ENCODE measurements at regions not wholly inside any gene's neighbourhood (a gene's known extent, or its start where the extent isn't known, plus 50 kb on each side); places are given as distances from the start of the nearest gene placed in this dataset.

DNA sequence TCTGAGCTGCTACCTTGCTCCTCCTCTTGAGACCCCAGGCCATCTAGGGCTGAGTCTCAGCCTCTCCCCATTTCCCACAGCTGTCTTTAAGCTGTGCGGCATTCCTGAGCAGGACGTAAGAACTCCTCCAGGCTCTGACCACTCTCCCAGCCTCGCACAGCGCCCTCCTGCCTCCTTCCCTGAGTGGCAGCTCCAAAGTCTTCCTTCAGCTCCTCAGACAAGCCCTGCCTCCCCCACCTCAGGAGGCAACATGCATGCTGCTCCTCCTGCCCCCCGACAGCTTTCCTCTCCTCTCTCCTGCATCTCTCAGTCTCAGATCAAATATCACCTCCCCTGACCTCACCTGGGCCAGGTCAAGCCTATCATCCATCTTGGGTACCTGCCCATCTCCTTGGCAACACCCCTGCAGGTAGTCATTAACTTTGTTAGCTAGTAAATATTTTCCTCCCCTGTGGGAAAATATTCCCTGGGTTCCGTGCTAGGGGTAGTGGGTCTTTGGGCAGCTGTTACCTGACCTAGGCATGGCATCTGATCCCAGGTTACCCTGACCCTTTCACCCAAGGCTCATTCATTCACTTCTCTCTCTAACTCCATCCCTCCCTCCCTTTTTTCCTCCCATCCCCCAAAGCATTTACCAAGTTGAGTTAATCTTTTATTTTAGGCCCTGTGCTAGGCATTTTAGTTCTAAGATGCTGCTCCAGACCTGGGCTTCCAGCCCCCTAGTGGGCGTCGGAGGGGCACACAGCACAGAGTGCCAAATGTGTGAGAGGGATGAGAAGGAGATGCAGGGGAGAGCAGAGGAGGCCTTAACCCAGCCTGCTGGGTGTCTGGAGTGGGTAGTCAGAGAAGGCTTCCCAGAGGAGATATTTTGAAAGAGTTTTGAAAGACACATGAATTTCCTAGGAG is 419.9 kb downstream of the PTPRU start:
- H3K36me3 ChIP-seq (ENCODE audit: insufficient read depth, low read depth, low read length), result no peaks in the 10 kb centered on the region
- H3K27ac ChIP-seq (ENCODE audit: low read length), result no peak overlapping the region
- no peak overlapping the region for H3K9ac ChIP-seq (ENCODE audit: low read depth, low read length)
- no peak overlapping the region for H3K4me3 ChIP-seq (ENCODE audit: low read length)
- no peaks in the 10 kb centered on the region for H3K4me1 ChIP-seq (ENCODE audit: insufficient read depth, low read length)
- H3K27me3 ChIP-seq (ENCODE audit: insufficient read depth, low read length), result no peaks in the 10 kb centered on the region
- H3K9me3 ChIP-seq (ENCODE audit: insufficient read depth, low read depth, low read length), result peaks cover 9% of the 10 kb centered on the region; the same call in 1 of the 2 replicates

DNA sequence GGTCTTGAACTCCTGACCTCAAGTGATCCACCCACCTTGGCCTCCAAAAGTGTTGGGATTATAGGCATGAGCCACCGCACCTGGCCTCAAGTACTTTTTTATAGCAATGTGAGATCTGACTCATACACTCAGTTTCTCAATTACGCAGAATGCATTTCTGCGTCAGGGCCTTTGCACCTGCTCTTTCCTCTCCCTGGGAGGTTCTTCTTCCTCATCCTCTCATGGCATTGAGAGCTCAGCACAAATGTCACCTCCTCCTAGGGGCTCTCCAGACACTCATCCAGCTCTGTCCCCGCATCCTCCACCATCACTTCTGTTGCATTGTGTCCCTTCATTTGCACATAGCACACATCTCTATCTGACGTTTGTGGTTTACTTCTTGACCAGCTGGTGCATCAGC is 418.8 kb downstream of the PTPRU start:
- no peaks in the 10 kb centered on the region for H3K36me3 ChIP-seq (ENCODE audit: insufficient read depth, low read depth, low read length)
- H3K4me3 ChIP-seq (ENCODE audit: low read length), result no peak overlapping the region
- no peak overlapping the region for H3K27ac ChIP-seq (ENCODE audit: low read length)
- H3K9ac ChIP-seq (ENCODE audit: low read depth, low read length), result no peak overlapping the region
- H3K4me1 ChIP-seq (ENCODE audit: insufficient read depth, low read length), result no peaks in the 10 kb centered on the region
- peaks cover 9% of the 10 kb centered on the region; the same call in 1 of the 2 replicates for H3K9me3 ChIP-seq (ENCODE audit: insufficient read depth, low read depth, low read length)
- H3K27me3 ChIP-seq (ENCODE audit: insufficient read depth, low read length), result no peaks in the 10 kb centered on the region

DNA sequence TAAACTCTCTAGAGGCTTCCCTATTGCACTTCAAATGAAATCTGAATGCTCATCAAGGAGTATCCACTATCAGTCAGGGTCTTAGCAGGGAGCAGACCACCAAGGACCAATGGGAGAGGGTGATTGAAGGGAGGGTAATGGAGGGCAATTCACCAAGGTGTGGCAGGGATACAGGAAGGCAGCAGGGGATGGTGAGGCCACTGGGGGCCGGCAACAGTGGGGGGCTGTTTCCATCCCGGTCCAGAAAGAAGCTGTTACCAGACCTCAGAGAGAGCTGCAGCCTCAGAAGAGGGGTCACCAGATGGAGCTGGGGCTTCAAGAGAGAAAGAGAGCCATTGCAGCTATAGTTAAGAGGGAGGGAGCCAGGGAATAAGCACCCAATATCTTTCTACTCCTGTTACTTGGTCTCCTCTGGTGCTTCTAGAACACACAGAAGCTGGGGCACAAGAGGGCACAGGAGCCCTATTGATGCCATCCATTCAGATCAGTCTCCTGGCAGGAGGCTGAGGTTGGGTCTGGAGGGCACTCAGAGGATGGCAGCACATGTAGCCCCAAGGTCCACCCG is 417.6 kb downstream of the PTPRU start:
- Histone ChIP-seq H3K4me1 (ENCODE audit: insufficient read depth, low read length) (no peaks in the 10 kb centered on the region), H3K27ac (ENCODE audit: low read length) (no peak overlapping the region), H3K27me3 (ENCODE audit: insufficient read depth, low read length) (no peaks in the 10 kb centered on the region), H3K4me3 (ENCODE audit: low read length) (no peak overlapping the region), H3K36me3 (ENCODE audit: insufficient read depth, low read depth, low read length) (no peaks in the 10 kb centered on the region), H3K9me3 (ENCODE audit: insufficient read depth, low read depth, low read length) (peaks cover under 1% of the 10 kb centered on the region; the same call in 1 of the 2 replicates), H3K9ac (ENCODE audit: low read depth, low read length) (no peak overlapping the region)

DNA sequence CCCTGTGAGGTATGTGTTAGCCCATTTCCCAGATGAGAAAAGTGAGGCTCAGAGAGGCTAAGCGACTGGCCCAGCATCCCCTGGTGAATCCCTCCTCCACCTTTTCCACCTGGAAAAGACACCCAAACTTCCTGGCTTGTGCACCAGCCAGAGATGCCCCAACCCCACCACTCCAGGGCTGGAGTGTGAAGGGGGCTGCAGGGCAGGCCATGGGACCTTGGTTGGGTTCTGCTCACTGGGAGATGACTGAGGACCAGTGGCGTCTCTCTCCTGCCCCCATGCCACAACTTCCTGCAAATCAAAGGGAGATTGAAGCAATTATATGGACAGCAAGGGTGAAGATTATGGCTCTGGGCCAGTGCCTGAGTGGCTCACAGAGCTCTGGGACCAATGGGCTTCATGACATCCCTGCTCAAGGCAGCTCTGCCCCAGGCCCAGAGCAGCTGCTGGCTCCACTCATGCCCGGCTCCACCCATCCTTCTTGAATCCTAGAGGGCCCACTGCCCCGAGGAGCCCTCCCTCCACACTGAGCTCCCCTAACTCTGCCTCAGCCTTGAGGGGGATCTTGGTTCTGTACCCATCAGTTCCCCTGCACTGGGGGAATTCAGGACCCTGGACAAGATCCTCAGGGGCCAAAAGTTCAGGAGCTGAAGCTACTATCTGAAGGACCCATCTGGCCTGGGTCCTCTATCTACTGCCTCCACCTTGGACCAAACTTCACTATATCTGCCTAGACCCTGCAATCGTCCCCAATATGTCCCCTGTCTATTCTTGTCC is 416.9 kb downstream of the PTPRU start:
- Histone ChIP-seq H3K36me3 (ENCODE audit: insufficient read depth, low read depth, low read length) (no peaks in the 10 kb centered on the region), H3K9me3 (ENCODE audit: insufficient read depth, low read depth, low read length) (no peaks in the 10 kb centered on the region), H3K27ac (ENCODE audit: low read length) (no peak overlapping the region), H3K27me3 (ENCODE audit: insufficient read depth, low read length) (no peaks in the 10 kb centered on the region), H3K4me3 (ENCODE audit: low read length) (no peak overlapping the region), H3K4me1 (ENCODE audit: insufficient read depth, low read length) (no peaks in the 10 kb centered on the region), H3K9ac (ENCODE audit: low read depth, low read length) (no peak overlapping the region)

DNA sequence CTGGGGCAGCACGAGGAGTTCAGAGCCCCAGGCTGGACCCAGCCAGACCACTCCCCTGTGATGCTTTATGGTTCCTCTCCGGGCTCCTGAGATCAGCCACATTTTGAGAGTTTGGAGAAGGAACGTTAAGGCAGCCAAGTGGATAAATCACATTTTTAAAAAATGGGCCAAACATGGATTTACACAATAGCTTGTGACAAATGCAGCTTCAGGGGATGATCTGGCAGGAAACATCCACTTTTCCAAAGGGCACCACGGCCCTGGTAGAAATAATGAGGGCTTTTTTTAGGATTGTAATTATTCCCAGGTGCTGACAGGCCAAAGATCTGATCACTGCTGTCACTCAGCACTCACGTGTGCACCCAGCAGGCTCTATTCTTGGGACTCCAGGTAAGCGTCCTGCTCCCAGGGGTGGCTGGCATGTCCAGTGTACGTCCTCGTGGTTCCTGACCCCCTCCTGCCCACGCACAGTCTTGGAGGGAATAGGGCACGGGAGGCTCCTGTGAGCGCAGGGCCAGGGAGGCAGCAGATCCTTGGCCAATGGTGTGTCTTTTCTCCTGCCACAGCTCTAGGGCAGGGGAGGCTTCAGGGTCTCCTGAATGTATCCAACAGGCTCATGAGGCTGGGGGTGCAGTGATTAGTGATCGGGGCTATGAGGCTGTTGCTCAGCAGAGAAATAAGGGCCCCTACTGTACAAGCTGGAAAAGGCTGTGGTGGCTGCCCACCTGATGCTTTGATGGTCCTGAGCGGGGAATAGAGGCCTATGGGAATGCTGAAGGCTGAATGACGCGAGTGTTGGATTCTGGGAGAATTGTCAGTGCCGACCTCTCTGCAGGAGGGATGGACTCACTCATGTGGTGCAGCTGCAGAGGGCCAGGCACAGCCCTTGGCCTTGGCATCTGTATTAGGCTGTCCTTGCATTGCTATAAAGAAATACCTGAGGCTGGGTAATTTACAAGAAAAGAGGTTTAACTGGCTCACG is 415.7 kb downstream of the PTPRU start:
- Histone ChIP-seq H3K4me3 (ENCODE audit: low read length) (no peak overlapping the region), H3K27ac (ENCODE audit: low read length) (no peak overlapping the region), H3K4me1 (ENCODE audit: insufficient read depth, low read length) (no peaks in the 10 kb centered on the region), H3K9me3 (ENCODE audit: insufficient read depth, low read depth, low read length) (no peaks in the 10 kb centered on the region), H3K9ac (ENCODE audit: low read depth, low read length) (no peak overlapping the region), H3K36me3 (ENCODE audit: insufficient read depth, low read depth, low read length) (no peaks in the 10 kb centered on the region), H3K27me3 (ENCODE audit: insufficient read depth, low read length) (no peaks in the 10 kb centered on the region)

DNA sequence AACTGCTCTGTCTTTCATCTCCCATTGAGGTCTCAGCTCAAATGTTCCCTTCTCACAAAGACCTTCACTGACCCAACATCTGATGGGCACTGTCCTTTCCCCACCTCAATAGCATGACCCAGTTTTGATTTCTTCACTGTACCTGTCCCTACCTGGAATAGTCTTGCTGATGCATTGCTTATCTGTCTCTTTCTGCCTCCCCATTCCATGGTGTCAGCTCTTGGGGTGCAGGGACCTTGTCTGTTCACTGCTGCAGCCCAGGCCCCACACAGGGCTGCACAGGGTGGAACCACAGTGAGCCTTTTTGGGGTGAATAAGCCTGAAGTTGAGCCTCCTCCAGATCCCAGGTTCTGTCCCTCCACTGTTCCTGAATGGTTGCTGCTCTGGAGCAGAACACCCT is 414.9 kb downstream of the PTPRU start:
- Histone ChIP-seq H3K27ac (ENCODE audit: low read length) (no peak overlapping the region), H3K9me3 (ENCODE audit: insufficient read depth, low read depth, low read length) (no peaks in the 10 kb centered on the region), H3K4me3 (ENCODE audit: low read length) (no peak overlapping the region), H3K27me3 (ENCODE audit: insufficient read depth, low read length) (no peaks in the 10 kb centered on the region), H3K9ac (ENCODE audit: low read depth, low read length) (no peak overlapping the region), H3K4me1 (ENCODE audit: insufficient read depth, low read length) (no peaks in the 10 kb centered on the region), H3K36me3 (ENCODE audit: insufficient read depth, low read depth, low read length) (no peaks in the 10 kb centered on the region)

DNA sequence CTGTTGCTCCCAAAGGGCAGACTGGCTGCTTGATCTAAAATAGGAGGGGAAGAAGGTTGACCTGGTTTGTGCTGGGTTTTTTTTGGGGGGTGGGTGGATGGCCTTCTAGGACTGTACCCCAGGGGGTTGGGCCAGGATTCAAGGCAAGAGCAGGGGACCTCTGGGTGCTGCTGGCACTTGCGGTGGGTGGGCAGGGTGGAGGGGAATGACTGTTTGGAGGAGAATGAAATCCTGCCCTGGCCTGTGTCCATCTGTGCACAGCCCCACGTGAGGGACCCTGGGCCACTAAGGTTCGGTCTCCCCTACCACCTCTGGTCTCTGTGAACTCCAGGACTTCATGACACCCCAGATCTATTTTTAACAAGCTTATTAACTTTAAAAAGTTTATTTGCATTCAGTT is 414.2 kb downstream of the PTPRU start:
- H3K4me1 ChIP-seq (ENCODE audit: insufficient read depth, low read length), result no peaks in the 10 kb centered on the region
- H3K9ac ChIP-seq (ENCODE audit: low read depth, low read length), result no peak overlapping the region
- no peaks in the 10 kb centered on the region for H3K9me3 ChIP-seq (ENCODE audit: insufficient read depth, low read depth, low read length)
- H3K27ac ChIP-seq (ENCODE audit: low read length), result no peak overlapping the region
- no peaks in the 10 kb centered on the region for H3K27me3 ChIP-seq (ENCODE audit: insufficient read depth, low read length)
- no peaks in the 10 kb centered on the region for H3K36me3 ChIP-seq (ENCODE audit: insufficient read depth, low read depth, low read length)
- no peak overlapping the region for H3K4me3 ChIP-seq (ENCODE audit: low read length)

DNA sequence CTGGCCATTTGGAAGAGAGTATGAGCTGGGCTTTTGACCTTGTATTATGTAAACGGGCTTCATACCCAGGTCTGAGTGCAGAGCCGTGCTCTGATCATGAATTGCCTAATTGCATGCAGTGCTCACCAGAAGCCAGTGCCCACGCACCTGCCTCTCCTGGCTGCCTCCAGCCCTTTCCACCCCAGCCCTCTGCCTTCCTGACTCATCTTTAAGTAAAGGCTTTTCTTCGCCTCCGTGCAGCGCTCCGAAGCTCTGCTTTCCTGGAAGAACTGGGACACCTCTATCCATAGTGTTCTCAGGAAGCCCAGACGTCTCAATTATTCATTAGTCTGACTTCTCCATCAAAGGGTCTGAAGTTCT is 413.7 kb downstream of the PTPRU start:
- Histone ChIP-seq H3K4me1 (ENCODE audit: insufficient read depth, low read length) (no peaks in the 10 kb centered on the region), H3K9me3 (ENCODE audit: insufficient read depth, low read depth, low read length) (no peaks in the 10 kb centered on the region), H3K27me3 (ENCODE audit: insufficient read depth, low read length) (no peaks in the 10 kb centered on the region), H3K9ac (ENCODE audit: low read depth, low read length) (no peak overlapping the region), H3K4me3 (ENCODE audit: low read length) (no peak overlapping the region), H3K36me3 (ENCODE audit: insufficient read depth, low read depth, low read length) (no peaks in the 10 kb centered on the region), H3K27ac (ENCODE audit: low read length) (no peak overlapping the region)

DNA sequence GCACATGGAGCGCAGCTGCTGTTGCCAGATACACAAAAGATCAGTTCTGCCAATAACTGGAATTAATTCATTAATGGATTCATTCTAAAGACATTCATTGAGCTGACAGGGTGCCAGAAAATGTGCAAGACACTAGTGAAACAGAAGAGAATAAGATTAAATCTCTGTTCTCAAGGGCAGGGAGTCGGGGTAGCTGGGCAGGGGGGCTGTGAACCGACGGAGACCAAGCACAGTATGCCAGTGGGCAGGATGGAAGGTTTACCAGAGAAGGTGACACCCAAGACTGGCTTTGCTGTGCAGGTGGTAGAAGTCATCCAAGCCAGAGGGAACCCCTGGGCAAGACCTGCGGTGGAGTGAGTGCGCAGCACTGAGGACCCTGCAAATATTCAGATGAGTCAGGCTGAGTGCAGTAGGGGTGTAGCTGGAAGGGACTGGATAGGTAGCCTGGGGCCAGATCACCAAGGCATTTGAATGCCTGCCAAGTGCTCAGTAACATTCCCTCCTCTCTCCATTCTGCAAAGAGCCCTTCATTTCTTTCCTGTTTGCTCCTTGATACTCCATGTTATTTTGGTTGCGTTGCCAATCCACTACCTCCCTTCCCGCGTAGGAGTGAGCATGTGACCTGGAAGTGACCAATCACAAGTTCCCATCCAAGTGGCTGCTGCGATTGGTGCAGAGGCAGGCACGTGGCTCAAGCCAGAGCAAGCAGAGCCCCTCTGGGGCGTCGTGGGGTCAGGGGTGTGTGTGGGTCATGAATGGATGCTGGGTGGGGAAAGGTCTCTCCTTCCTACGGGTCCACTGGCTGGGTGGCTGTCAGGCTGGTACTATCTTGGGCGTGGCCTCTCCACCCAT is 413.1 kb downstream of the PTPRU start:
- no peaks in the 10 kb centered on the region for H3K36me3 ChIP-seq (ENCODE audit: insufficient read depth, low read depth, low read length)
- no peak overlapping the region for H3K4me3 ChIP-seq (ENCODE audit: low read length)
- no peaks in the 10 kb centered on the region for H3K27me3 ChIP-seq (ENCODE audit: insufficient read depth, low read length)
- H3K9ac ChIP-seq (ENCODE audit: low read depth, low read length), result no peak overlapping the region
- no peak overlapping the region for H3K27ac ChIP-seq (ENCODE audit: low read length)
- no peaks in the 10 kb centered on the region for H3K4me1 ChIP-seq (ENCODE audit: insufficient read depth, low read length)
- no peaks in the 10 kb centered on the region for H3K9me3 ChIP-seq (ENCODE audit: insufficient read depth, low read depth, low read length)

DNA sequence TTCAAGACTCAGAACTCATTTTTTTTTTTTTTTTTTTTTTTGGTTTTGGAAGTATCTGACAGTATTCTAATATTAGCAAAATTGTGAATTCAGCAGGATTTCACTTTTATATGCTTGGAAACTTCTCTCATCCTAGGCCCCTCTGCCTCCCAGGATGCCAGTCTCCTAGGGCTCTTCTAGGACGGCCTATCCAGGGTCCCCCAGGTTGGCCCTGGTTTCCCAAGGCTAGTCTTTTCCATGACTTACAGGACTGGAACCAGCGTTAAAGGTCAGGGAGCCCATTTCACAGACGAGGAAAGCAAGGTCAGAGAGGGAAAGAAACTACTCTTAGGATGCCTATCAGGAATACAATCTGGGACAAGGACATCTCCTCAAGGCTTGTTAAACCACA is 412.5 kb downstream of the PTPRU start:
- Histone ChIP-seq H3K36me3 (ENCODE audit: insufficient read depth, low read depth, low read length) (no peaks in the 10 kb centered on the region), H3K9ac (ENCODE audit: low read depth, low read length) (no peak overlapping the region), H3K27me3 (ENCODE audit: insufficient read depth, low read length) (no peaks in the 10 kb centered on the region), H3K4me3 (ENCODE audit: low read length) (no peak overlapping the region), H3K4me1 (ENCODE audit: insufficient read depth, low read length) (no peaks in the 10 kb centered on the region), H3K9me3 (ENCODE audit: insufficient read depth, low read depth, low read length) (no peaks in the 10 kb centered on the region), H3K27ac (ENCODE audit: low read length) (no peak overlapping the region)
